Loucy (cell line): ENCODE measurements at regions not wholly inside any gene's neighbourhood (a gene's known extent, or its start where the extent isn't known, plus 50 kb on each side); places are given as distances from the start of the nearest gene placed in this dataset.

Experiments
- EZH2phosphoT487 ChIP-seq: fragments of 200-600 bp; IDR thresholded peaks from 2 replicates; pipeline ENCODE4 v1.6.1; 2018; ENCODE audit warnings: antibody characterized with exemption, mild to moderate bottlenecking, moderate library complexity, borderline replicate concordance
- TF ChIP-seq, protein P1 (sequence below): fragments of 200-600 bp; sonication (generic); conservative IDR thresholded peaks from 2 replicates; pipeline ENCODE4 v1.5.1; 2014; ENCODE audit warnings: mild to moderate bottlenecking, antibody characterized with exemption, low read length

DNA sequence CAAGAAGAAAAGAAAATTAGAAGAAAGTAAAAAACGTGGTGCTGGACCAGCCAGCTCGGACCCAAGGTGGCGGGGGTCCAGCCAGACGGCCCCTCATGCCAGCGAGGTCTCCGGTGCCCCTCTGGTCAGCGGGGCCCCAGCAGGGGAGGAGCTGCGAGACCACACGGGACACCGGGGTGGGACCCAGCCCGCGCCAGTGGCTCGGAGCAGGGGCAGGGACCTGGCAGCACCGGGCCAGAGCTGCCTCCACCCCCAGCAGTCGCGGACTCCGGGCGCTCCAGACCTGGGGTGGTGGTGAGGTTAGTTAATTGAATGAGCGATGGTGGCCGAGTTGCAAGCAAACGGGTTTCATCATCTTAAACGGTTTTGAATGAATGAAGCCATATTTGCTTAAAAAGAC, 289.9 kb upstream of the MC4R start:
- TF ChIP-seq, protein P1, sequence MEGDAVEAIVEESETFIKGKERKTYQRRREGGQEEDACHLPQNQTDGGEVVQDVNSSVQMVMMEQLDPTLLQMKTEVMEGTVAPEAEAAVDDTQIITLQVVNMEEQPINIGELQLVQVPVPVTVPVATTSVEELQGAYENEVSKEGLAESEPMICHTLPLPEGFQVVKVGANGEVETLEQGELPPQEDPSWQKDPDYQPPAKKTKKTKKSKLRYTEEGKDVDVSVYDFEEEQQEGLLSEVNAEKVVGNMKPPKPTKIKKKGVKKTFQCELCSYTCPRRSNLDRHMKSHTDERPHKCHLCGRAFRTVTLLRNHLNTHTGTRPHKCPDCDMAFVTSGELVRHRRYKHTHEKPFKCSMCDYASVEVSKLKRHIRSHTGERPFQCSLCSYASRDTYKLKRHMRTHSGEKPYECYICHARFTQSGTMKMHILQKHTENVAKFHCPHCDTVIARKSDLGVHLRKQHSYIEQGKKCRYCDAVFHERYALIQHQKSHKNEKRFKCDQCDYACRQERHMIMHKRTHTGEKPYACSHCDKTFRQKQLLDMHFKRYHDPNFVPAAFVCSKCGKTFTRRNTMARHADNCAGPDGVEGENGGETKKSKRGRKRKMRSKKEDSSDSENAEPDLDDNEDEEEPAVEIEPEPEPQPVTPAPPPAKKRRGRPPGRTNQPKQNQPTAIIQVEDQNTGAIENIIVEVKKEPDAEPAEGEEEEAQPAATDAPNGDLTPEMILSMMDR: no peak
- TF ChIP-seq EZH2phosphoT487: no peak
